Activated CD8-positive, alpha-beta T cell treated with anti-CD3 and anti-CD28 coated beads, Interleukin-2, amount 10 ng/mL, durations not matched to agents 7 days and 5 days (primary cell): ENCODE measurements at regions not wholly inside any gene's neighbourhood (a gene's known extent, or its start where the extent isn't known, plus 50 kb on each side); places are given as distances from the start of the nearest gene placed in this dataset.
"Not testable (repeated sequence)": the region's sequence is repeated elsewhere in the genome, so short reads cannot be mapped to it uniquely, and the experiment has no call there.

ENCODE experiments used
- ATAC-seq: fragments of 150-1000 bp; cut with Tn5 transposase; one replicate; pipeline ENCODE4 v1.10.0; 2021; ENCODE audit warnings: moderate library complexity
- CTCF ChIA-PET: fragments of 350-600 bp; sonication (Branson Sonifier 250); formaldehyde crosslinking; loops from one replicate; lab custom pipeline; 2021; ENCODE audit warnings: antibody characterized with exemption; lab: Charles Lee
- POLR2A ChIA-PET: fragments of 350-600 bp; sonication (Branson Sonifier 250); formaldehyde crosslinking; loops from one replicate; lab custom pipeline; 2021; ENCODE audit warnings: antibody characterized with exemption; lab: Charles Lee
- DNase-seq: peaks from one replicate; pipeline ENCODE4 v3.0.0-alpha.2; 2020
- H3K27ac Mint-ChIP-seq: one replicate; pipeline ENCODE4 v1.8.0; 2021; ENCODE audit warnings: mild to moderate bottlenecking, mixed read lengths
- H3K27me3 Mint-ChIP-seq: one replicate; pipeline ENCODE4 v1.8.0; 2021; ENCODE audit warnings: low read depth, mixed read lengths
- H3K36me3 Mint-ChIP-seq: one replicate; pipeline ENCODE4 v1.8.0; 2021; ENCODE audit warnings: low read depth, mixed read lengths
- H3K4me1 Mint-ChIP-seq: one replicate; pipeline ENCODE4 v1.8.0; 2021; ENCODE audit warnings: low read depth, mixed read lengths
- H3K4me3 Mint-ChIP-seq: one replicate; pipeline ENCODE4 v1.8.0; 2021; ENCODE audit warnings: mild to moderate bottlenecking, mixed read lengths
- H3K9me3 Mint-ChIP-seq: one replicate; pipeline ENCODE4 v1.8.0; 2022; ENCODE audit warnings: mixed read lengths; ENCODE audit not compliant: insufficient read depth

DNA sequence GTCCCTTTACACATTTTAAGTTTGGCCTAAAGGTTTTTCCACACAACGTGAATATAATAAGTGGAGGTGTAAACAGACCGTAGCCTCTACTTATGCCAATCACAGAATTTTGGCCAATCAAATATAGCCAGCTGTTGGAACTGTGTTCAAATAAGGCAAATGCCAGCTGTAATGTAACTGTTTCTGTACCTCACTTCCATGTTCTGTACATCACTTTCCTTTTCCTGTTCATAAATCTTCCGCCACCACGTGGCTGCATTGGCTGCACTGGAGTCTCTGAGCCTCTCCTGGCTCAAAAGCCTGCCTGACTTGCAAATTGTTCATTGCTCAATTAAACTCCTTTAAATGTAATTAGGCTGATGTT, 105.1 kb upstream of the SMIM31 start:
- peaks cover 4% of the 10 kb centered on the region for H3K9me3 Mint-ChIP-seq
- no peak overlapping the region for H3K27ac Mint-ChIP-seq
- CTCF ChIA-PET, result no interaction called here
- no peak overlapping the region for H3K4me3 Mint-ChIP-seq
- POLR2A ChIA-PET, result no interaction called here
- no peak for DNase-seq
- H3K27me3 Mint-ChIP-seq, result no peaks in the 10 kb centered on the region
- H3K36me3 Mint-ChIP-seq, result no peaks in the 10 kb centered on the region
- no peak for ATAC-seq
- H3K4me1 Mint-ChIP-seq, result no peaks in the 10 kb centered on the region

DNA sequence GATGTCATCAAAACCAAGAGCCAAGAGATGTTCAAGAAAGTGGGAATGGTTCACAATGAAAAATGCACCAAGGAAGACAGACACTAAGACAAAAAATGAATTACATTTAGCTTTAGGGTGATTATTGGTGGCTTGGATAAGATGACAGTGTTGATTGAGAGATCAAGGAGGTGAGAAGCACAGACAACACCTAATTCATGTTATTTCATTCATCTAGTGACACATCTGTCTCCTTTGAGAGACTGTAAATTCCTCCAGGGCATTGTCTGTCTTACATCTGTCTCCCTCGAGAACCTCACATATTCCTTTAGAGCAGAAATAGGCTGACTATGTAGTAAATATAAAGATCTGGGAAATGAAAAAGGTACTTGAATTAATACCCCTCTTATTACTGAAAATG, 94.2 kb upstream of the SMIM31 start:
- Mint-ChIP-seq H3K36me3 (no peaks in the 10 kb centered on the region), H3K27ac (no peak overlapping the region), H3K9me3 (no peaks in the 10 kb centered on the region), H3K4me1 (no peaks in the 10 kb centered on the region), H3K27me3 (no peaks in the 10 kb centered on the region), H3K4me3 (no peak overlapping the region)
- no peak for ATAC-seq
- ChIA-PET POLR2A (no interaction called here), CTCF (no interaction called here)
- DNase-seq, result no peak

DNA sequence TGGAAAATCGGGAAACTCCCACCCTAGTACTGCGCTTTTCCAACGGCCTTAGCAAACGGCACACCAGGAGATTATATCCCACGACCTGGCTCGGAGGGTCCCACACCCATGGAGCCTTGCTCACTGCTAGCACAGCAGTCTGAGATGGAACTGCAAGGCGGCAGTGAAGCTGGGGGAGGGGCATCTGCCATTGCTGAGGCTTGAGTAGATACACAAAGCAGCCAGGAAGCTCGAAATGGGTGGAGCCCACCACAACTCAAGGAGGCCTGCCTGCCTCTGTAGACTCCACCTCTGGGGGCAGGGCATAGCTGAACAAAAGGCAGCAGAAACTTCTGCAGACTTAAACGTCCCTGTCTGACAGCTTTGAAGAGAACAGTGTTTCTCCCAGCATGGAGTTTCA, 77.8 kb upstream of the SMIM31 start:
- H3K36me3 Mint-ChIP-seq, ATAC-seq, H3K27ac Mint-ChIP-seq, CTCF ChIA-PET, H3K4me1 Mint-ChIP-seq, POLR2A ChIA-PET, H3K4me3 Mint-ChIP-seq, H3K27me3 Mint-ChIP-seq, H3K9me3 Mint-ChIP-seq, DNase-seq: not testable (repeated sequence)

- DNase-seq (no peak), ATAC-seq (no peak)
- Mint-ChIP-seq H3K36me3 (no peaks in the 10 kb centered on the region), H3K4me3 (no peak overlapping the region), H3K27ac (no peak overlapping the region), H3K9me3 (no peaks in the 10 kb centered on the region), H3K4me1 (no peaks in the 10 kb centered on the region), H3K27me3 (no peaks in the 10 kb centered on the region)
- ChIA-PET CTCF (no interaction called here), POLR2A (no interaction called here)
These were observed 70.9 kb upstream of the SMIM31 start for GRCh38 chr4:164683040-164683439.

DNA sequence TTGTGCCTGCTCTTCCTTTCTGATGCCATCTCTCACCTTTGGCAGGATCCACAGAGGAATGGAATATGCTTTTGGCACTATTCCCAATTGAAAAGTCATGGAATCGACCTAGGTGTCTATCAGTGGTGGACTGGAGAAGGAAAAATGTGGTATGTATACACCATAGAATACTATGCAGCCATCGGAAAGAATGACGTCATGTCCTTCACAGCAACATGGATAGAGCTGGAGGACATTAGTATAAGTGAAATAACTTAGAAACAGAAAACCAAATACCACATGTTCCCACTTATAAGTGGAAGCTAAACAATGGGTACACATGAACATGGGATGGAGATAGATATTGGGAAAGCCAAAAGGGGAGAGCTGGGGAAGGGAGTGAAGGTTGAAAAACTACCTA, 58.3 kb upstream of the SMIM31 start:
- H3K27ac Mint-ChIP-seq, result no peak overlapping the region
- H3K36me3 Mint-ChIP-seq, result no peaks in the 10 kb centered on the region
- no peaks in the 10 kb centered on the region for H3K27me3 Mint-ChIP-seq
- no peak for ATAC-seq
- H3K4me3 Mint-ChIP-seq, result no peak overlapping the region
- CTCF ChIA-PET, result no interaction called here
- POLR2A ChIA-PET, result no interaction called here
- no peaks in the 10 kb centered on the region for H3K4me1 Mint-ChIP-seq
- no peak for DNase-seq
- no peaks in the 10 kb centered on the region for H3K9me3 Mint-ChIP-seq

DNA sequence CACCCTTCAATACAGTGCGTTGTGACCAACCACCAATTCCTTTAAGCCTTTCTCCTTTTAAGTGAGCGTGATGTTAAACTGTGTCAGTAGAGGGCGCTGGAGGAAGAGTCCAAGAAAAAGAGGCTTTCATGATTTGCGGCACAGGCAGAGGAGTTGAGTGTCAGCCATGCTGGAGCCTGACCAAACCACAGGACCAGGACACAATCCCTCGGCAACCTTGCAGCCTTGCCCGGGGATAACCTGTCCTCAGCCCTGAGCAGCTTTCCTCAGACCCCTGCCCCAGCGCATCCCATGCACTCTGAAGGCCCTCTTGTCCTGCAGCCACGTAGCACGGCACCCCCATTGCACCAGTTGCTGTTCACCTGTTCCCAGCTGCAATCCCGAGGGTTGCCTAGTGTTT, 53.5 kb upstream of the SMIM31 start:
- DNase-seq (peak; percentile 23), ATAC-seq (no peak)
- ChIA-PET POLR2A (no interaction called here), CTCF (interaction anchor here (0.6 to 1.3 kb wide), 3 partner anchors 30 to 1317 kb away, joined by 3 to 4 read pairs (median 4); no protein-coding TSS in a partner anchor)
- Mint-ChIP-seq H3K27me3 (peaks cover 4% of the 10 kb centered on the region), H3K4me3 (no peak overlapping the region), H3K9me3 (no peaks in the 10 kb centered on the region), H3K4me1 (peaks cover 3% of the 10 kb centered on the region), H3K27ac (no peak overlapping the region), H3K36me3 (no peaks in the 10 kb centered on the region)

DNA sequence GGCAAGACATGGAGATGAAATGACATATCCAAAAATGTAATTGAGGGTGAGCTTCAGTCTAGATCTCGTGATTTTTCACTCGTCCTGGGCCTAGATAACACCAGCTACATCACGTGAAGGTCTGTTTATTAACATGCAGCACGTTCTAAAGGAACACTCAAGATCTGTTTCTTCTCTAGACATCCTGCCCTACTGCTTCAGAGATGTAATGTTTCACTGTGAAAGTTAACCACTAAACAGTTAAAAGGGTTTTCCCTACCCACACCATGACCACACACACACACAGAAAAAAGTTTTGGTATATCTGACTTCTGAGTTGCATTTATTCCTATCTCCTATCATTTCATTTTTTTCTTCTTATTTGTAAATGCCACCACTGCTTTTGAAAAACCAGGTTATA, 52.3 kb upstream of the SMIM31 start:
- Mint-ChIP-seq H3K36me3 (no peaks in the 10 kb centered on the region), H3K27ac (no peak overlapping the region), H3K4me1 (peaks cover 3% of the 10 kb centered on the region), H3K9me3 (no peaks in the 10 kb centered on the region), H3K4me3 (no peak overlapping the region), H3K27me3 (peaks cover 4% of the 10 kb centered on the region)
- ChIA-PET CTCF (interaction anchor here (1.2 kb wide), 1 partner anchor 30 kb away, joined by 4 read pairs; no protein-coding TSS in a partner anchor), POLR2A (no interaction called here)
- no peak for DNase-seq
- no peak for ATAC-seq
